Kidney tubule cell (primary cell): ENCODE measurements at regions not wholly inside any gene's neighbourhood (a gene's known extent, or its start where the extent isn't known, plus 50 kb on each side); places are given as distances from the start of the nearest gene placed in this dataset.
A peak's percentile ranks its signal among the peaks of the same experiment; 100 is the strongest.

Source experiments
- DNase-seq: peaks from one replicate; pipeline ENCODE4 v3.0.0-alpha.2; 2018; ENCODE audit warnings: low spot score

DNA sequence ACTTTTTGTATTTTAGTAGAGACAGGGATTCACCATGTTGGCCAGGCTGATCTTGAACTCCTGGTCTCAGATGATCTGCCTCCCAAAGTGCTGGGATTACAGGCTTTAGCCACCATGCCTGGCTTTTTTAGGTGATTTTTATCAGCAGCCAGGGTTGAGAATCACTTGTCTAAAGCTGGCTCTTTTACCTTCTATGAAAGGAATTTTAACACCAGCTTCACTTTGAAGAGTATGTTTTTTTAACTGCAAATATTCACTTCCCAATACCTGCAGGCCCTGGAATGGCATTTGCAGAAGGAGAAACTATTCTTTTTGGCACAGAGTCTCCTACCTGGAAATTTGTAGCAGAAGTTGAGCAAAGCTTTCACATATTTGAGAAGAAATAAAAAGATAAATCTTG is 63.6 kb upstream of the NAA20 start:
- no peak for DNase-seq

DNA sequence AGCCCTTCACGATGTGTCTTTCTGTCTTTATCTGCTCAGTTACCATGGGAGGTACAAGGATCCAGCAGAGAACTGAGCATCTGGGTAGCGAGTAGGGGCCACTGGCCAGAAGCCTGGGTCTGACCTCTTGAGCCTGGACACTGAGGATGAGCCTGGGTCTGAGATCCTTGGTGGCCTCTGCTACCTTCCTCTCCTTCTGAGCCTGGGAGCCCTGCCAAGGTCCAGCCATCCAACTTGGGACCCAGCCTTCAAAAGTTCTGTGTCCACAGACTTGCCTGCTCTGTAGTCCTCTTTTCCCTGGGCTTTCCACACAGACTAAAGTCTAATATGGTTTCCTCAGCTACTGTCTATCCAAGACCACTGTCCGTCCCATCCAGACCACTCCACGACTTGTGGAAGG is 60.2 kb upstream of the NAA20 start:
- no peak for DNase-seq

DNA sequence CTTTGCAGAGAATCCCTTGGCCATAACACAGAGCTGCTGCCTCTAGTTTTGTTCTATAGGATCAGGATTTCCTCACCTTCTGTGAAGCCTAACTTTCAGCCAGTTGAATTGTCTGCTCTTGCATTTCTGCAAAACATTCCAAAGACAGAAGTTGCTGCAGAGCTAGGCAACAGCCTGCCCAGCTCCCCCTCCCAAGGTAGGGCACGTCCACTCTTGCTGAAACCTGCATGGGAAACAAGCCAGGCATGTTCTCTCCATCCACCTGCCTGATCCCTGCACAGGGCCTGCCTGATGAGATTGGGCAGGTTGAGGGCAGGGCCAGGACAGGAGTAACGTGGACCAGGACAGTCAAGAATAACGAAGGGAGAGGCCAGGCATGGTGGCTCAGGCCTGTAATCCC is 58.9 kb upstream of the NAA20 start:
- DNase-seq = no peak

DNA sequence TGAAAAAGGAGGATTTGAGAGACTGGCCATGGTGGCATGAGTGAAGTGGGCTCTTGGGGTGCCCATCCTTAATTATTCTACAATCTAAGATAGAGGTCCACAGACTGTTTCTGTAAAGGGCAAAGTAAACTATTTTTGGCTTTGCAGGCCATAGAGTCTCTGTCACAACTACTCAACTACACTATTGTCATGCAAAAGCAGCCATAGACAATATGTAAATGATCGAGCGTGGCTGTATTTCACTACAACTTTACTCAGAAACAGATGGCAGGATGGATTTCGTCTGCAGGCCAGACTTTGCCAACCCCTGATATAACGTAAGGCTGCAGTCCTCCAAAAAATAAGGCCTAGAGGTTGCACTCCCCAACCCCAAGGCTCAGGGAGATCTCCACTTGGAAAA is 58.2 kb upstream of the NAA20 start:
- DNase-seq = no peak

DNA sequence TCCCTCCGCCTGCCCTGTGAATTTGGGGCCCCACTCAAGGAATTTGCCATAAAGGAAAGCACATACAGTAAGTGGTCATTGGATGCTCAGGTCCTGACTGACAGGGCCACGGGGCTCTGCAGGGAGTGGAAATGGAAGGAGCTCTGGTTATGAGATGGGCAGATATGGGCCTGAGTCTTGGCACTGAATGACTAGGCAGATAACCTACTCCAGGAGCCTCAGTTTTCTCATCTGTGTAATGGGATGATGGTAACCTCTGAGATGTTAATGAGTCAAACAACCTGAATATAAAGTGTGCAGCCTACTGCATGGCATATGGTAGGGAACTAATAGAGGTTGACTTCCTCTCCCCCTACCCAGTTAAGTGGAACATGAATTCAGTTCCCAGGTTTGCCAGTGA is 56.4 kb upstream of the NAA20 start:
- no peak for DNase-seq

DNA sequence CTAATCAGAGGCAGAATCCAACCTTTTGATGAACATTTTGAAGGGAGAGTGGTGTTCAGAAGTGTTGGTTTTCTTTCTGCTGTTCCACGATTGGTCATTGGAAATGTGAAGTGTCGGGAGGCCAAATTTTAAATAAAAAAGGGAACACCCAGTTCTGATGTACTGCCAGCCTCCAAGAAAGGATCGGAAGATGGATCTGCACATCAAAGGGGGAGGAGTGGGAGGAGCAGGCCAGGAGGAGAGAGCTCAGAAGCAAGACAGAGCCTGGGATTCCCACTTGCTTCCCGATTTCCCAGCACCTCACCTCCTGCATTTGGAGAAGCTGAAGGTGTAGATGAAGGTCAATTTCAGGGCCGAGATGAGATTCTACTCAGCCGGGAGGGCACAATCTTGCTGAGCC is 55.9 kb upstream of the NAA20 start:
- no peak for DNase-seq

DNA sequence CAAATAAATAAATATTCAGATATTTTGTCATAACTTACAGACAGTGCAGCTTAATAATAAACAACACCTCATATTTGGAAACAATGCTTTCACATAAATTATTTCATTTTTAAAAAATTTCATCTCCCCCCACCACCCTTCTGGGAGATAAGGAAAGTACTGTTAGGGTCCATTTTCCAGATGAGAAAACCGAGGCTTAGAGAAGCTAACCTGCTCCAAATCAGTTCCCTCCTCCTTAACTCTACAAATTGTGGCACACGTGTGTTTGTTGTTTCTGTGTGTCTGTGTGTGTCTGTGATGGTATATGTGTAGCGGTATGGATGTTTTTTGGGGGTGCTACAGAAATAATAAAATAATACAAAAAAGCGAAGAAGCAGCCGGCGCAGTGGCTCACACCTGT is 54.2 kb upstream of the NAA20 start:
- DNase-seq = no peak

DNA sequence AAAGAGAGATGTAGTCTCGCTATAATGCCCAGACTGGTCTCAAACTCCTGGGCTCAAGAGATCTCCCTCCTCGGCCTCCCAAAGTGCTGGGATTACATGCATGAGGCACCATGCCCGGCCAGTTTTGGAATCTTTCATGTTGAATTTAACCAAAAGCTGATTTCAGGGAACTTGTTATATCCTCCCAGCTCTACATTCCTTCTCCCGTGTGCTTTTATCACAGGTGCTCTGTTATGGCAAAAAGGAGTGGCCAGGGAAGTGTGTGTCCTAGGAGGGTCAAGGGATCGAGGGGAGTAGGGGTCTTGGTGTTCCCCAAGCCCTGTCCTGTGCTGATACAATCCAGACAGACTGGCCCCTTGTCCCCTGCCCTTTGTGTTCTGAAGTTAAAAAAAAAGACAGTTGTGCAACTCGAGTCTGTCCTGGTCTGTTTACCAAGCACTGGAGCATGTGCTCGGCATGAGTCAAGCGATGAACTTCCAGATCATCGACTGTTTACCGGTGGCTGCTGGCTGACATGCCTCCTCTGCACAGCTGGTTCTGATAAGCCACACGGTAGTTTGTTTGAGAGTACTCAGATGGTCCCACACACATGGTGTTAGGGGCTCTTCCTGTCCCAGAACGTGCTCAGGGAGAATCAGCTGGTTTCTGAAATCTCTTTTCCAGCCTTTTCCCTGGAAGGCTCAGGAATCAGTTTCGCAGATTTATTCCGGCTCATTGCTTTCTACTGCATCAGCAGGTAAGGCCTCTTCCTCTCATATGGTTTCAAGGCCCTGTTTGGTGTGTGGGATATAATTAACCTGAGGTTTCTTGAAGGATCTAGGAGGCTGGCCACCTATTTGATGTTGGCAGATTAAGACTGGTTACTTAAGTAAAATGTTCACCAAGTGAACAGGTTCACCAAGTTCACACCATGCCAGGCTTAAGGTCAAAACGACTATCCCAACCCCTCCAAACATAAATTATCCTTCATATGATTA is 52.6 kb upstream of the NAA20 start:
- DNase-seq = peak; percentile 85

DNA sequence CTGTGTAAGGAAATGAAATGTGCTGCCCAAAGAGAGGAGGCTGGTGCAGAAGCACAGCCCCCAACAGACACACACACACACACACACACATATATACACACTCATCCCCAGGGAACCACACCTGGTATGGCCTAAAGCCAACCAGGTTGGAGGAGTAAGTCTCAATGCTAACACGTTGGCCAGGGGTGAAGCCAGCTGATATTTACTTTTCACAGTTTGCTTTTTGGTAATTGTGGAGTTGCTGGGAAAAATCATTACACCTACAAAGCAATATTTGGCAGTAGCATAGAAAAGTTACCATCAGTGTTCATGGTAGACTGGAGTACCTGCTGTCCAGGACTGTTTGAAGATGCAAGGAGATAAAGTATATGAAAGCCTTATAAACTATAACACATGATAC is 50.3 kb upstream of the NAA20 start:
- no peak for DNase-seq
